Adrenal gland (tissue), 9 donors: ENCODE measurements at regions not wholly inside any gene's neighbourhood (a gene's known extent, or its start where the extent isn't known, plus 50 kb on each side); places are given as distances from the start of the nearest gene placed in this dataset.

ENCODE experiments used
- DNase-seq, 7 donors: peaks; one replicate each; pipeline ENCODE4 v3.0.0-alpha.2; 2019 to 2020
- H3K27ac ChIP-seq, 5 donors: fragments of 200-600 bp; sonication (generic) in 4 of 5; 1 replicate in 3 of 5; 2 replicates in 2 of 5; pipeline versions ENCODE4 v1.5.1 to v1.8.0; 2016 to 2020; ENCODE audit warnings: mild to moderate bottlenecking in 1 of 5
- H3K27me3 ChIP-seq: fragments of 200-600 bp; 2 replicates; pipeline ENCODE4 v1.8.0; 2021
- H3K36me3 ChIP-seq, 2 donors: fragments of 200-600 bp; replicated peaks in 1 of 2; 1 replicate in 1 of 2; 2 replicates in 1 of 2; pipeline versions ENCODE4 v1.5.1 to v1.8.0; 2018 to 2022
- H3K4me1 ChIP-seq, 2 donors: fragments of 200-600 bp; replicated peaks in 1 of 2; 1 replicate in 1 of 2; 2 replicates in 1 of 2; pipeline versions ENCODE4 v1.5.1 to v1.8.0; 2018 to 2021
- H3K4me3 ChIP-seq, 4 donors: fragments of 200-600 bp; sonication (generic) in 3 of 4; one replicate each; pipeline ENCODE4 v1.5.1; 2016 to 2018
- H3K9me3 ChIP-seq, 3 donors: fragments of 200-600 bp; sonication (generic) in 1 of 3; replicated peaks in 1 of 3; 1 replicate in 2 of 3; 2 replicates in 1 of 3; pipeline versions ENCODE4 v1.5.1 to v1.8.0; 2016 to 2021
- POLR2A ChIP-seq, 2 donors: fragments of 450-650 bp; IDR thresholded peaks; one replicate each; pipeline ENCODE4 v1.6.1; 2017; ENCODE audit warnings: antibody characterized with exemption in 2 of 2, mild to moderate bottlenecking in 2 of 2, moderate library complexity in 1 of 2
- WGBS, 4 donors: extraction: QIAGEN DNeasy Blood & Tissue Kit in 2 of 4; methylation state at CpG; one replicate each; pipeline versions ENCODE4 v1.1.5 to v1.1.7; 2013 to 2017; 5-methylcytosine and 5-hydroxymethylcytosine counted together
- intact Hi-C, 2 donors: fragments of 100-400 bp; cut with DNase I; formaldehyde crosslinking; loops; one replicate each; pipeline versions ENCODE4 v1.14.1 to v1.15.0; 2022 to 2023
- TF ChIP-seq, protein P1 (sequence below), 6 experiments: fragments of 450-650 bp in 4 of 6; fragments of 200-600 bp in 2 of 6; sonication (generic) in 1 of 6; IDR thresholded peaks; 1 replicate in 5 of 6; 2 replicates in 1 of 6; pipeline versions ENCODE4 v1.5.1 to v1.8.0; 2016 to 2021; ENCODE audit warnings: antibody characterized with exemption in 6 of 6, mild to moderate bottlenecking in 2 of 6, moderate library complexity in 1 of 6
- donor health status: healthy with polysubstance abuse.
- donor health status: Bipolar disorder and iron deficiency.
- donor health status: DM: yes; HTN: yes; CAD: no.
- donor health status: DM: no; HTN: no; CAD: no.
- donor health status: DM: no; HTN: no; CAD: no.

DNA sequence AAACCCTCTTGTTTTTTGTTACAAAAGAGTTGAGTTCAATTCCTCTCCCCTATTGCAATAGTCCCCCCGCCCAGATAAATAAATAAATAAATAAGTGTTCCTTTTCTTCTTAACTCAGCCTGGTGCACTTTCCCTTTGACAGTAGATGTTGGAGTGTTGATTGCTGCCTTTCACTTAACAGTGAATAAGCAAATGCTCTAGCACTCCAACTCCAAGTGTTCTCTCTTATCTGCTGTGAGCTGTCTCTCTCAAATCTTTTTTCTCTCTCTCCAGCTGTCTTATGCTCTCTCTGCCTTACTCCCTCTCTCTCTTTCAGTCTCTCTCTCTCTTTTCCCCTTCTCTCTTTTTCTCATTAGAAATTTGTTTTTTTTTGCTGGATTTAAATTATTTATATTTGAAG lies 216.7 kb downstream of the TMX3 start:
- no peaks in the 10 kb centered on the region for H3K36me3 ChIP-seq
- WGBS, 4 donors: 76 to 89% (median 80%) methylated on average over 1 of the region's 1 CpG
- no peak overlapping the region for H3K4me3 ChIP-seq
- H3K27me3 ChIP-seq: no peaks in the 10 kb centered on the region
- intact Hi-C loops: no loop called here
- H3K9me3 ChIP-seq: no peaks in the 10 kb centered on the region
- no peak overlapping the region for H3K27ac ChIP-seq
- no peak for TF ChIP-seq POLR2A (IDR thresholded peaks at IDR 0.05)
- TF ChIP-seq, protein P1, sequence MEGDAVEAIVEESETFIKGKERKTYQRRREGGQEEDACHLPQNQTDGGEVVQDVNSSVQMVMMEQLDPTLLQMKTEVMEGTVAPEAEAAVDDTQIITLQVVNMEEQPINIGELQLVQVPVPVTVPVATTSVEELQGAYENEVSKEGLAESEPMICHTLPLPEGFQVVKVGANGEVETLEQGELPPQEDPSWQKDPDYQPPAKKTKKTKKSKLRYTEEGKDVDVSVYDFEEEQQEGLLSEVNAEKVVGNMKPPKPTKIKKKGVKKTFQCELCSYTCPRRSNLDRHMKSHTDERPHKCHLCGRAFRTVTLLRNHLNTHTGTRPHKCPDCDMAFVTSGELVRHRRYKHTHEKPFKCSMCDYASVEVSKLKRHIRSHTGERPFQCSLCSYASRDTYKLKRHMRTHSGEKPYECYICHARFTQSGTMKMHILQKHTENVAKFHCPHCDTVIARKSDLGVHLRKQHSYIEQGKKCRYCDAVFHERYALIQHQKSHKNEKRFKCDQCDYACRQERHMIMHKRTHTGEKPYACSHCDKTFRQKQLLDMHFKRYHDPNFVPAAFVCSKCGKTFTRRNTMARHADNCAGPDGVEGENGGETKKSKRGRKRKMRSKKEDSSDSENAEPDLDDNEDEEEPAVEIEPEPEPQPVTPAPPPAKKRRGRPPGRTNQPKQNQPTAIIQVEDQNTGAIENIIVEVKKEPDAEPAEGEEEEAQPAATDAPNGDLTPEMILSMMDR (IDR thresholded peaks at IDR 0.05): no peak
- H3K4me1 ChIP-seq: no peaks in the 10 kb centered on the region
- DNase-seq: no peak

GRCh38 chr18:68494802-68495581 lies 219.9 kb downstream of the TMX3 start:
- Histone ChIP-seq H3K4me3 (no peak overlapping the region), H3K27me3 (no peaks in the 10 kb centered on the region), H3K9me3 (no peaks in the 10 kb centered on the region), H3K4me1 (no peaks in the 10 kb centered on the region), H3K27ac (peak overlapping the region in 1 of 5 donors; percentile 16), H3K36me3 (no peaks in the 10 kb centered on the region)
- no peak for TF ChIP-seq POLR2A (IDR thresholded peaks at IDR 0.05)
- TF ChIP-seq, protein P1 (IDR thresholded peaks at IDR 0.05): no peak
- peak in 1 of 7 donors; percentile 13 for DNase-seq
- WGBS, 4 donors: 50 to 61% (median 54%) methylated on average over 3 of the region's 3 CpGs
- intact Hi-C loops: no loop called here

GRCh38 chr18:68489013-68489792 lies 225.7 kb downstream of the TMX3 start:
- Histone ChIP-seq H3K9me3 (no peaks in the 10 kb centered on the region), H3K36me3 (no peaks in the 10 kb centered on the region), H3K27ac (no peak overlapping the region), H3K4me3 (no peak overlapping the region), H3K27me3 (no peaks in the 10 kb centered on the region), H3K4me1 (no peaks in the 10 kb centered on the region)
- no peak for DNase-seq
- intact Hi-C loops: no loop called here
- WGBS, 4 donors: 44 to 50% (median 46%) methylated on average over 6 of the region's 6 CpGs
- TF ChIP-seq POLR2A (IDR thresholded peaks at IDR 0.05): no peak
- TF ChIP-seq, protein P1 (IDR thresholded peaks at IDR 0.05): no peak

DNA sequence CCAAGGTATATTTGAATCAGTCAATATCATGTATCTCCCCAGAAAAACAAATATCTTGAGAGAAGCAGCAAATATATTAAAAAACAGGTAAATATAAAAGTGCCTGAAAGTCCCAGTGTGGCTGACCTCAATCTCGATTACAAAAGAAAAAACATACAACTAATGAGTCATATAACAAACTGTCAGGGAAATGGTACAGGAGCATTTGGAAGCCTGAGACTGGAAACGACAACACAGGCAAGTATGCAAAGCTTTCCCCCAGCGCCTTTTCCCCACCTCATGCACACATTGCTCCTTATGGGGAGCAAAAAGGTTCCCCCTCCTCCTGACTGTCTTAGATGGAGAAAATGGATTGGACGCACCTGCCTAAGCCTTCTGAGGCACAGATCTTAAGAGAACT lies 230.7 kb downstream of the TMX3 start:
- intact Hi-C loops: no loop called here
- TF ChIP-seq, protein P1 (IDR thresholded peaks at IDR 0.05): no peak
- no peak for TF ChIP-seq POLR2A (IDR thresholded peaks at IDR 0.05)
- DNase-seq: no peak
- Histone ChIP-seq H3K9me3 (no peaks in the 10 kb centered on the region), H3K4me1 (no peaks in the 10 kb centered on the region), H3K27me3 (no peaks in the 10 kb centered on the region), H3K27ac (no peak overlapping the region), H3K36me3 (no peaks in the 10 kb centered on the region), H3K4me3 (no peak overlapping the region)
- WGBS, 4 donors: 65 to 72% (median 69%) methylated on average over 4 of the region's 4 CpGs
